Activated CD4-positive, alpha-beta T cell treated with anti-CD3 and anti-CD28 coated beads, Interleukin-2, amount 50 U/mL, for 16 hours (primary cell): ENCODE measurements at regions not wholly inside any gene's neighbourhood (a gene's known extent, or its start where the extent isn't known, plus 50 kb on each side); places are given as distances from the start of the nearest gene placed in this dataset.
A peak's percentile ranks its signal among the peaks of the same experiment; 100 is the strongest.
"Not testable (repeated sequence)": the region's sequence is repeated elsewhere in the genome, so short reads cannot be mapped to it uniquely, and the experiment has no call there.

Source experiments
- DNase-seq: peaks from one replicate; pipeline ENCODE4 v3.0.0-alpha.2; 2020

DNA sequence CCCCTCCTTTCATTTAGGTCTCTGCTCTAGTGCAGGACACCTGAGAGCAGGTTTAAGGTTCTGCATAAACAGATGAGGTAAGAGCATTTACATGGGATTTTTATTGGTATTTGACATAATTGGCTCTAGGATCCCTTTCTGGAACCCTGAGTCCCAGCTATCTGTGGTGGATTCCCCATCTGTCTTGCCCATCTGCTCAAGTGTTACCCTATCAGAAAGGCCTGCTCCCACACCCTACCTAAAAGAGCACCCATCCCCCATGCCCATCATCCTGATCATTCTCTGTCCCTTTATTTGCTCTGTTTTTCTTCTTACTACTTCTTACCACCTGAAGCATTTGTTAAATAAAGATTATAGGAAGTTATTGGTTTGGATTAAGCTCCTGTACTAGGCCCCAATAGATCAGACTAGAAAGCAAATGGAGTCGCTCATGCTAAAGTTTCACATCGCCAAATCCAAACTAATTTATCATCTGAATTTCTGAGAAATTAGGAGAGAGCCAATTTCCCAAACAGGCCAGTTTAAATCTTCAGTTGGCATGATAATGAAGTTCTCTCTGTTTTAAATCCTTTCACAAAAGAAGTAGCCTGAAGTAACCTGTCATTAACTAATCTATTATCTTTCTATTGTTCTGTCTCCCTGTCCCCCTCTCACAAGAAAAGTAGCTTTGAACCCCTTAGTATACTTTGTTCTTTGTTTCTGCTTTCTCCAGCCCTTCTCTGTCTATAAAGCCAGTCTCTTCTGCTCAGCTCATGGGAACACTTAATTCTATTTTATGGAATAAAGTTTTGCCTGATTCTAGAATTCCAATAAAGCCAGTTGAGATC lies 178.6 kb downstream of the ZNF674 start:
- DNase-seq: no peak

DNA sequence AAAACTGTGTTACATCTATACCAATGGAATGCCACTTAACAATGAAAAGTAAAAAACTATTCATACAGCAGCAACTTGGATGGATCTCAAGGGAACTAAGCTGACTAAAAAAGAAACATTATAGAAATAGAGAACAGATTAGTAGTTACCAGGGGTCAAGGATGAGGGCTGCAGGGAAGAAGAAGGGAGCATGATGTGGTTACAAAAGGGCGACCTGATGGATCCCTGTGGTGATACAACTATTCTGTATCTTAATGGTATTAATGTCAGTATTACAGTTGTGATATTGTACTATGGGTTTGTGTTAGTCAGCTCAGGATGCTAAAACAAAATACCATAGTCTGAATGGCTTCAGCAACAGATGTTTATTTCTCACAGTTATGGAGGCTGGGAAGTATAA lies 190.7 kb downstream of the ZNF674 start:
- no peak for DNase-seq

DNA sequence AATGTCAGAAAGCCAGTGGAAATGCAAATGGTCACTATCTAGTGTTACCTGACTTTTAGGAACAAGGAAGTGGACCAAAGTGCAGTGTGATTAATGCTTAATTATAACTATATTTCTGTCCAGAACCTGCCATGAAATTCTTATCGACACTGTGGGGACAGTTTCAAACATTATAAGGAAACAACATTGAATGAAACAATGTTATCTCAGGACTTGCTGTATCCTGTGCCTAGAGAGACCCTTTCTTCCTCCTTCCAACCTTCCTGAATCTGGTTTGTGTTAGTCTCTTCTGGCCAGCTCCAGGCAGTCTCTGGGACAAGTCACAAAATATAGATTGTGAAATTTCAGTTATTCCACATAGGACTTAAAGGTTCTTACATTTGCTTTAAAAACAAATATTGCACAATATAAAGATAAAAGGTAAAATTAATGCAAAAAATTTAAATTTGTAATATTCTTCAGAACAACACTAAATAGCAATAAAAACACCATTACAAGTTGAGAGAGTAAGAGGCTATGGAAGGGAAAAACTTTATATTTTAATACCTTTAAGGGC lies 203.4 kb downstream of the ZNF674 start:
- DNase-seq: no peak

DNA sequence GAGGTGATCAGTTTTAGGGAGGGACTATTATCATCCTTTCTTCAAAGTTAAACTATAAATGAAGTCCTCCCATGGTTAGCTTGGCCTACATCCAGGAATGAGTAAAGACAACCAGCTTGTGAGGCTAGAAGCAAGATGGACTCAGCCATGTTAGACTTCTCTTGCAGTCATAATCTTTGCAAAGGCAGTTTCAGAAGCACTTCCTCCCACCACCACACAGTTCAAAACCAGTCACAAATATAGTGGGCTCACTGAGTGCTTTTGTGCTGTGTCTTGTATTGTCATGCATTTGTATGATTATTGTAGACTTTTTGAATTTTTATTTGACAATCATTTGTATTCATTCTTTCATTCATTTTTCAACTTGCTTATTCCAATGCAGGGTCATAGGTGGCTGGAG lies 204.5 kb downstream of the ZNF674 start:
- no peak for DNase-seq

DNA sequence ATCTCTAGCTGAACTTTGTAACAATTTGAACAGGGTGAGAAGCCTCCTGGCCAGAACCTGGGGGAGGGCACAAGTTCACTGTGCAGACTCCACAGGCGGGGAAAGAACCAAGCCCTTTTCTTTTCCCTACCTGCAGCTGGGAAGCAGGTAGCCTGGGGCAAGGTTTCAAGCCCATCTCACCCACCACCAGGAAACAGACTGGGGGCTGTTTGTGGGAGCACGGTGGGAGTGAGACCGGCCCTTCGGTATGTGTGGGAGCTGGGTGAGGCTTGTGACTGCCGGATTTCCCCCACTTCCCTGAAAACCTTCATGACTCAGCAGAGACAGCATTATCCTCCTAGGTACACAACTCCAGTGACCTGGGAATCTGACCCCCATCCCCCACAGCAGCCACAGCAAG lies 211.7 kb downstream of the ZNF674 start:
- no peak for DNase-seq

DNA sequence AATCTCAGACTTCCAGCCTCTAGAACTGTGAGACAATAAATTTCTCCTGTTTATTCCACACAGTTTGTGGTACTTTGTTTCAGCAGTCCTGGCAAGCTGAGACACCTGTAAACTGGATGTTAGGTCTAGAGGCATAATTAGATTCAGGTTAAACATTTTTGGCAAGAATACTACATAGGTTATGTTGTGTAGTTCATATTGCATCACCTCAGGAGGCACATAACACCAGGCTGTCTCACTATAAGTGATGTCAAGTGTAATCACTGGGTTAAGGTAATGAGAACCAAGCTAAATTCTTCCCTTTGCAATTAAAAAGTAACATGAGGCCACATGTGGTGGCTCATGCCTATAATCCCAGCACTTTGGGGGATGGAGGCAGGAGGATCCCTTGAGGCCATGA lies 214.2 kb downstream of the ZNF674 start:
- DNase-seq: no peak

DNA sequence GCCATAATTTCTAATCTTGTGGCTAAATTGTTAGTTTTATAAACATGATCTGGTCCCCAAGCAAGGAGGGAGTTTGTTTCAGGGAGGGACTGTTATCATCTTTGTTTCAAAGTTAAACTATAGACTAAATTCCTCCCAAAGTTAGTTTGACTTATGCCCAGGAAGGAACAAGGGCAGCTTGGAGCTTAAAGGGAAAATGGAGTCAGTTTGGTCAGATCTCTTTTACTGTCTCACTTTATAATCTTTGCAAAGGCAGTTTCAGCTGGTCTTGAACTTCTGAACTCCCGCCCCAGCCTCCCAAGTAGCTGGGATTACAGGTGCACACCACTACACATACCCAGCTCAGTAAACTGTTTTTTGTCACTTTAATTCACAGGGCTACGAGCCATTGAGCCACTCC lies 214.7 kb downstream of the ZNF674 start:
- DNase-seq: no peak

DNA sequence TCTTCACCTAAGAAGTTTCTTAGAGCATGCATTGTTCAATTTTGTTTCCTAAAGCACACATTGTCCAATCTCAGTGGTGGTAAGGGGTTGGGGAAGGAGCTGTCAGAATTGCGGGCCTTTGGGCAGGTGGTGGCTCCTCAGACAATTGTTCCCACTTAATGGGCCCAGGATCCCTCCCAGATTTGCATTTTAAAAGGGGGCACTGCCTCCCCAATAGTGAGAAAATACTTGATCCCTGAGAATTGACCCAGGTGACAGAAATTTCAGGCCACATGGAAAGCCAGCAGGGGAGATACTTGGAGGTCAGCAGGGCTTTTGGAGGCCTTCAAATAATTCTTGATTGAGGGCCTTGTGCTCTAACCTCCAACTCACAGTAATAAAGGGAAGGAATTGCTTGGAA lies 217.1 kb downstream of the ZNF674 start:
- no peak for DNase-seq

DNA sequence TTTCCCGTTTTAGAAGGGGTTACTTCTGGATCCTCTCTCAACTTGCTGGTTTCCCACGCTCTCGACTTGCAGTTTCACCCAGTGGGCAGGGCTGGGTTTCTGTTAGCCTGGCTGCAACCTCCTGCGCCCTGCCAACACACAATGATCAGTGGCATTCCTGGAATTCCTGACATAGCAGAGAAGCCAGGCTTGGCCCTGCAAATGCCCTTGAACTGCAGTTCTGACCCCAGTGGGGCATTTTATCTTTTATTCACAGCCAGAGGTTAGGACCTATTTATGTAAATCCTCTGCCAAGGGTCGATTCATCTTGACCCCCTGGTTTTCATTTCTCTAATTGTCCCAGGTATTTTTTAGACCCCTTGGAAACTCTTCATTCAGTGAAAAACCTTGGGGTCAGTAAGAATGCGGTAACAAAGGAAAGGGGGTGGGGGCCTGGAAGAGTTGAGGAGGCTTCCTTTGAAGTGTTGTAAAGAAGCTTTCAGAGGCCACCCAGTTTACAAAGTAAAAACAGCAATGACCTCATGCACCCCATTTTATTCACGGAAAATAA lies 217.6 kb downstream of the ZNF674 start:
- DNase-seq: no peak

DNA sequence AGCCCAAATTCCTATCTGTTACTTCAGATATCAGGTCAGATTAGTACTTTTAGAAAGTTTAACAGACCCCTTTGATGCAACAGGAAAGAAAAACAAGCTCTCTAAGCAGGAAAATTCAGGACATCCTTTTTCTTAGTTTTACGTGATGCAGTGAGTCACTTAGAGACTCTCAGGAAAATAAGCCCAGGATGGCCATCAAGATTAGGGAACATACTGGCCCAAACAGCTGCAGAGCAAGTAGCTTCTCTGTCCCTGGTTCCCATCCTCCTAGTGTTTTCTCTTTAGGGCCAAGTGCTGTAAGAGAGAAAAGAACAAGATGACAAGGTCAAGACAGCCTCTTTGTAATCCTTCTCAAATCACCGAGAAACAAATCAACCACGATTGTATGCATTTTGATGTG lies 219.1 kb downstream of the ZNF674 start:
- no peak for DNase-seq

DNA sequence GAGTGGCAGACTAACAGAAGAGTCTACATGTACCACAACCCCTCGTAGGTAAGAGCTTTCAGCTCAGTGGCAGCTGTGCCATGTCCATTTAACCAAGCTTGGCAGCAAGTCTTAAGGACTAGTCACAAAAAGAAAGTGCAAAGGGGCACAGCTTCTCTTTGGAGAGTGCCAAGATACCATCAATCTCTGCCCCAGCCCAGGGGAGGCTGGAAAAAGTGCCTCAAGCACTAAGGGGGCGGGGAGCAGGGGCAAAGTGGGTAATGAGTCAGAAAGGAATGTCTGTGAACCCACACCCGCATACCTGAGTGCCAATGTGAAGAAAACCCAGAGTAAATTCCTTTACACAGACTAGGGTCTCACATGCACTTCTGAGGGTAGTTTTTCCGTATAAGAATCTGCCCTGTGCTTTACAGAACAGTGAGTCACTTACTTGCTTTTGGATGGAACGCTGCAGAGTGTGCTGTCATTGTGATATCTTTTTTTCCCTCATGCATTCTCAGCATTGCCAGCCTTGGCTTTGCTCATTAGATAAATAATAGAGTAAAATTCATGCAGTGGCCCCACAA lies 219.8 kb downstream of the ZNF674 start:
- DNase-seq: peak; percentile 52

DNA sequence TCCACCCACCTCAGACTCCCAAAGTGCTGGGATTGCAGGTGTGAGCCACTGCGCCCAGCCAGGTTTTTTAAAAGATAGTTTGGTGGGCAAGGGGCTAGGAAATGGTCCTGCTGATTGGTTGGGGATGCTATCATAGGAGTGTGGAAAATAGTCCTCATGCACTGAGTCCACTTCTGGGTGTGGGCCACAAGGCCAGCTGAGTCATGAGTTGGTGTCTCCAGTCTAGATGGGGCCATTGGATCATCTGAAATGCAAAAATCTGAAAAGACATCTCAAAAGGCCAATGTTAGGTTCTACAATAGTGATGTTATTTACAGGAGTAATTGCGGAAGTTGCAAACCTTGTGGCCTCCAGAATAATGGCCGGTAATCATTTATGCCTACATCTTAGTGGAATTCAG lies 221.1 kb downstream of the ZNF674 start:
- no peak for DNase-seq

DNA sequence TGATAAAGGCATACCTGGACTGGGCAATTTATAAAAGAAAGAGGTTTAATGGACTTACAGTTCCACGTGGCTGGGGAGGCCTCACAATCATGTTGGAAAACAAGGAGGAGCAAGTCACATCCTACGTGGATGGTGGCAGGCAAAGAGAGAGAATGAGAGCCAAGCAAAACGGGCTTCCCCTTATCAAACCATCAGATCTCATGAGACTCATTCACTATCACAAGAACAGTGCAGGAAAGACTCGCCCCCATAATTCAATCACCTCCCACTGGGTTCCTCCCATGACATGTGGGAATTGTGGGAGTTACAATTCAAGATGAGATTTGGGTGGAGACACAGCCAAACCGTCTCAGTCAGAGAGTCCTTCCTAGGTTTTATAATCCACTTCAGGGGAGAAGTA lies 222.3 kb downstream of the ZNF674 start:
- not testable (repeated sequence) for DNase-seq

DNA sequence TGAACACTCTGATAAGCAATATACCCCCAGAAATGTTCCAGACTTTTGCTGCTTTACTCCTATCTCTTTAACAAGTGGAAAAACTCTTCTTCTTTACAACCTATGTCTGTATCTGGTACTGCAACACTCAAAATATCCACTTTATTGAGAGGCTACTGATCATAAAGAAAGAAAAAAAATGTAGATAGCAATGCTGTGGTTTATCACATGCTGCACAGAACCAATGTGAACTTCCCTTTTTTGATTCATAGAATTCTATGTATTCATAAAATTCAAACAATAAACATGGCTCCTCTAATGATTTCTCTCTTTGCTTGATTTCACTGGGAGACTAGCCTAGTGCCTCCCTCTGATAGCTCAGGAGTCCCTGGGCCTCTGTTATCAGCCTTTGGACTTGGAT lies 223.5 kb downstream of the ZNF674 start:
- no peak for DNase-seq

DNA sequence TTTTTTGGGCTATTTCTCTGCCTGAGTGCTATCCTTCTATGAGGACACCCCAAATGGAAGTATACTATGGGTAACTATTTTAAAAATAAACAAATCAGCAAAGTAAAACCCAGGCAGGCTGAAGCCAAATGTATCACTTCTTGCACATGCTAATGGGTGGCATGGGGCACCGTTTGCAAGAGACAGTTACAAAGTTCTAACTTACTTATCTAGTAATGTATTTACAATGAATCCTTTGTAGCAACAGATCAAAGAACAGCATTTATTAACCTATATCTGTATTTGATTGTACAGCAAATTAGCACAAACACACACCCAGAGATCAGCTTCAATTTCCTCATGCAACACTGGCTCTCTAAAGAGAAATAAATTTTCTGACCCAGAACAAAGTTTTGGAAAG lies 225.5 kb downstream of the ZNF674 start:
- DNase-seq: no peak

DNA sequence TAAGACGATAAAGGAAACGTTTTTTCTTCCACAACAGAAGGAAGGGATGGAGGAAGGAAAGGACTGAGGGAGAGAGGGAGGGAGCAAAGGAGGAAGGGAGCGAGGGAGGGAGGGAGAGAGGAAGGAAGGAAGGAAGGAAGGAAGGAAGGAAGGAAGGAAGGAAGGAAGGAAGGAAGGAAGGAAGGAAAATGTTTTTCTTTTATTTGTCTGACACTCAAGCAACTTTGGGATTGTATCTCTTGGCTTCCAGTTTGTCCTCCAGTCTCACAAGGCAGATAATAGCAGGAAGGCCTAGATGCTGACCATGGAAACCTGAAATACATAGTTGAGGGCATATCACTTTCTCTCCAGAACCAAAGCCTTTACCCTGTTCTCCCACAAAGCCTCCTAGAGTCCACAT lies 226.7 kb downstream of the ZNF674 start:
- no peak for DNase-seq

DNA sequence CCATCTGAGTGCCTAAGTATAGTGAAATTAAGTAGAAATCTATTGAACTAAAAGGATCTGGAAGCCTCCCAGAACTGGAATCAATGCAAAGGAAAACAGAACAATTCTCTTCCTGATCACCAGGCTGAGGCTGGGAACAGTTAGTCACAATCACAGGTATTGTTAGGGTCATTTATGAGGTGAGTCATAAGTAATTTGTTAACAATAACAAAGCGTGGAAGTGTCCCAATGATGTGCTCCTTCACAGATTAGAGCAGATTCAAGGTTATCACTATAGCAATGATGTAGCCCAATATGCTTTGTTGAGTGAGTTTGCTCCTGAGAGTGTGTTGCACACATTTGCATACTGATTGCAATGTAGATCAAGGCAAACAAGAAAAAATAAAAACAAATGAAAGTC lies 228.1 kb downstream of the ZNF674 start:
- DNase-seq: no peak

DNA sequence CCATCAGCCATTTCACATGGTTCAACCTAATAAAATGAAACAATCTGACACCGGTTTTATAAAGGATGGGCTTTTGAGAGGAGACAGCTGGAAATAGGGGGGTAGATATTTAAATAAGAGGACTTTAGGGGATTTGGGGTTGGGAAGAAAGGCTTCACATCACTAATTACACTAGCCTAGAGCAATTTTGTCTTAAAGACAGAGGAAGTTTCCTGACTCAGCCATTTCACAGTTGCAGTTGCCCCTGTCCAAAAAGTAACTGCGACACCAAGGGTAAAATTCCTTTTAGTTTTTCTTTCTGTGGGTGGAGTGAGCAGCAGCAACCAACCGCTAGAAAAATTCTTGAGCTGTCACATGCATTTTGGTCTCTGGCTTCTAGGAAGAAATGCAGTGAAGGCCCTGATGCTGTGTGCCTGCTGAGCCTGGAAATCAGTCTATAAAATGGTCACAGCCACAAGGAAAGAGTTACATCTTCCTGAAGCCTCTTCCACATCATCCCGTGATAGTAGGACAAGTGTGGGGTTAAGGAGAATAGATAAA lies 233.6 kb downstream of the ZNF674 start:
- DNase-seq: no peak

DNA sequence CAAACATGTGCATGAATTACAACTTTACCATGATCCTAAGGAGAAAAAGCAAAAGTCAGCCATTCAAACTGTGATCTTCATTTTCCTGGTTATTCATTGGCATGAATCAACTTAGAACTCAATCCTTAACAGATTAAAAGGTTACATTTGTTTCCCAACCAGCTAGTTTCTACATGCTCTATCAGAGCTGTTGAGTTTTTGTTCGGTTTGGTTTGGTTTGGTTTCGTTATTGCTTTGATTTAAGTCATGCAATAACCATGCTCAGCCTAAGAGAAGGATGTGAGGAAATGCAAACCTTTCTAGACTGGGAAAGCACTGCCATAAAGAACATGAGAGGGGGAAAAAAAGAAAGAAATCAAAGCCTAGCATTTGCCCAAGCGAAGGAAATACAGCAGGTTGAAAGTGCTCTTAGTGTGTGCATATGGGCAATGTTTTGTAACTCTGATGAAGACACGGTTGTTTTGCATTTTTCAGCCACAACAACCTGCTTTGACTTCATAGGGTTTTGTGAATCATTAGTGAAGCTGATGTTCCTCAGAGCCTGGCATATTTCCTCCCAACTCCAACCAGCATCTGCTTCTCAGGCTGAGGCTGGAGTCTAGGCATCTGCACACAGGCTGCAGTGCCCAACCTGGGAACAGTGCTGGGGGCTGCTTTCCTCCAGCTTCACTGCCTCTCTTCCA lies 234.3 kb downstream of the ZNF674 start:
- peak; percentile 39 for DNase-seq

DNA sequence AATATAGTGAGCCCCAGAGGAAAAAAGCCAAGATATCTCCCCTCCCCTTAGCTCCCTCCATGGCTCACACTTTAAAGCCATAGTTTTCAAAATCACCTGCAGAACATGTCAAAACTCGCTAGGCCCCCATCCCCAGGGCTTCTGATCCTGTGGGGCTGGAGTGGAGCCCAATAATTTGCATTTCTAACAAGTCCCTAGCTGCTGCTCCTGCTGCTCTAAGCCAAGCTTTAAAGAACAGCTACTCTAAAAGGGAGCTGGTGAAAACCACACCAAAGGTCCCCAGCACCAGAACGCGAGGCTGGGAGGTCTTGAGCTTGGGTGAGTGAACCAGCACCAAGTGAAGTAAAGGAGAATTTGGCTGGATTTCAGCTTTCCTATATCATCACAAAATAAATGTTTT lies 237.1 kb downstream of the ZNF674 start:
- DNase-seq: no peak

DNA sequence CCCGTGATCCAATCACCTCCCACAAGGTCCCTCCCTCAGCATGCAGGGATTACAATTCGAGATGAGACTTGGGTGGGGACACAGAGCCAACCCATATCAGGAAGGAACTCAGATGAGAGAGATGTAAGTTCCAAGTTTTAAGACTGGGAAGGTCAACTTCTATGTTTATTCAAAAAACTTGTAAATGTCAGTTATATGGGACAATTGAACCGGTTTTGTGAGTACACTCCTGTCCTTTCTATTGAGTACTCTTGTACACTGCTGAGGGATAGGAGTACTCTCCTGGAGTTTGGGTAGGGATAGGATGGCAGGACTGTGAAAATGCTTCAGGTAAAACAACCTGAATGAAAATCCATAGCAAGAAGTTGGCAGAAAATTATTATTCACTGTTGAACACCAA lies 239.1 kb downstream of the ZNF674 start:
- DNase-seq: no peak

DNA sequence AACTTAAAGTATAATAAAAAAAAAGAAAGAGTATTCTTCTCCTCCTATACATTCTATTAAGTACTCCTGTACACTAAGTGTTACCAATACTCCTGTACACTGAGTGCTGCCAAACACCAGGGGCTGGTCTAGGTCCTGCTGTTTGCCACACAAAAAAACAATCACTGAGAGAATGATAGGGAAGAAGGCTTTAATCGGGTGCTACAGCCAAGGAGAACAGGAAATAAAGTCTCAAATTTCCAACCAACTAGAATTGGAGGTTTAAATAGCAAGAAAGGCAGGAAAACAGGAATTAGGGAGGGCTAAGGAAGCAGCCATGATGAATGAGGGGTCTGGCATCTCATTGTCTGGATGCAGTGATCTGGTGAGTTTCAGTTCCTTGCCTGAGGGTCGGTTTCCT lies 239.8 kb downstream of the ZNF674 start:
- no peak for DNase-seq

DNA sequence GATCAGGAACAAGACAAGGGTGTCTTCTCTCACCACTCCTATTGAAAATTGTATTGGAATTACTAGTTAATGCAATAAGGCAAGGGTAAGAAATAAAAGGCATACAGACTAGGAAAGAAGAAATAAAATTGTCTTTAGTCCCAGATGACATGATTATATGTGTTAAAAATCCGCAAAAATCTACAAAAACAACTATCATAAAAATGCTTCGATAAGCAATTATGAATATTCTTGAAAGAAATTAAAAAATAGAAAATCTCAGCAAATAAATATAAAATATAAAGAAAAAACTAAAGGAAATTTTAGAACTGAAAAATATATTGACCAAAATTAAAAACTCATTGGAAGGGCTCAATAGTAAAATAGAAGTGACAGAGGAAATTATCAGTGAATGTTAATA lies 243.3 kb downstream of the ZNF674 start:
- no peak for DNase-seq

DNA sequence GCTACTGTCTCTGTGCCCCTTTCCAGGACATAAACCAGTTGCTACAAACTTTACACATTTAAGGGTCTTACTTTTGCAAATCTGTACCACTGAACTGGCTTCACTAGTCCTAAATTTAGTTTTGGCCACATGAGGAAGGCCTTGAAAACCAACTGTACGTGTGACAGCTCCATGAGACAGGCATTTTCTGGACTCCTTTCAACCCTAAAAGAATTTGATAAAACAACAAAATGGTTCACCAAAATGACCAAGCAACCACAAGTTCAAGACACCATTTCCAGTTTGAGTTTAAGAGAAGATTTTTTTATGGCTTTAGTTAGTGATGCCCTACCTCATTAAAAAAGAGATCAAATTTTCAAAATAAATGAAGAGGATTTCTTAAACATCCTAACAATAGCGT lies 246.4 kb downstream of the ZNF674 start:
- DNase-seq: no peak
